Glomerular visceral epithelial cell (primary cell): ENCODE measurements at regions not wholly inside any gene's neighbourhood (a gene's known extent, or its start where the extent isn't known, plus 50 kb on each side); places are given as distances from the start of the nearest gene placed in this dataset.

Source experiments
- DNase-seq: peaks from one replicate; pipeline ENCODE4 v3.0.0-alpha.2; 2016; ENCODE audit errors: extremely low spot score

- no peak for DNase-seq
These were observed 50.3 kb upstream of the TCF12 start for GRCh38 chr15:56868170-56868569.

- peak; percentile 35 for DNase-seq
These were observed 51.6 kb upstream of the TCF12 start for GRCh38 chr15:56866803-56867202.

- no peak for DNase-seq
These were observed 60.6 kb upstream of the TCF12 start for GRCh38 chr15:56857828-56858227.

- DNase-seq = no peak
These were observed 61.5 kb upstream of the TCF12 start for GRCh38 chr15:56856934-56857333.

GRCh38 chr15:56844892-56845291 is 73.6 kb upstream of the TCF12 start:
- DNase-seq = no peak

GRCh38 chr15:56844471-56844870 is 74.0 kb upstream of the TCF12 start:
- no peak for DNase-seq

- DNase-seq = no peak
These were observed 78.8 kb upstream of the TCF12 start for GRCh38 chr15:56839641-56840040.

- DNase-seq = no peak
These were observed 79.3 kb upstream of the TCF12 start for GRCh38 chr15:56839099-56839498.

GRCh38 chr15:56838085-56838484 is 80.4 kb upstream of the TCF12 start:
- DNase-seq = no peak

GRCh38 chr15:56837273-56837672 is 81.2 kb upstream of the TCF12 start:
- DNase-seq = no peak

- peak; percentile 50 for DNase-seq
These were observed 82.7 kb upstream of the TCF12 start for GRCh38 chr15:56835718-56836171.

- no peak for DNase-seq
These were observed 86.3 kb upstream of the TCF12 start for GRCh38 chr15:56832125-56832524.

- DNase-seq = no peak
These were observed 86.9 kb upstream of the TCF12 start for GRCh38 chr15:56831467-56832005.

- peak; percentile 36 for DNase-seq
These were observed 90.9 kb upstream of the ZNF280D start for GRCh38 chr15:56824175-56824574.

GRCh38 chr15:56821721-56822425 is 88.6 kb upstream of the ZNF280D start:
- DNase-seq = peak; percentile 35

- no peak for DNase-seq
These were observed 87.0 kb upstream of the ZNF280D start for GRCh38 chr15:56820333-56820732.

- peak; percentile 81 for DNase-seq
These were observed 84.2 kb upstream of the ZNF280D start for GRCh38 chr15:56817321-56818080.

GRCh38 chr15:56816781-56817180 is 83.5 kb upstream of the ZNF280D start:
- no peak for DNase-seq

GRCh38 chr15:56815247-56815646 is 81.9 kb upstream of the ZNF280D start:
- DNase-seq = no peak

GRCh38 chr15:56814429-56814828 is 81.1 kb upstream of the ZNF280D start:
- no peak for DNase-seq

GRCh38 chr15:56813995-56814394 is 80.7 kb upstream of the ZNF280D start:
- DNase-seq = no peak

- DNase-seq = no peak
These were observed 79.7 kb upstream of the ZNF280D start for GRCh38 chr15:56812961-56813360.

GRCh38 chr15:56812221-56812620 is 78.9 kb upstream of the ZNF280D start:
- no peak for DNase-seq
